HL-60 (cell line): ENCODE measurements at regions not wholly inside any gene's neighbourhood (a gene's known extent, or its start where the extent isn't known, plus 50 kb on each side); places are given as distances from the start of the nearest gene placed in this dataset.

ENCODE experiments used
- POLR2AphosphoS5 ChIP-seq: IDR thresholded peaks from 2 replicates; pipeline ENCODE4 v1.6.1; 2012; ENCODE audit warnings: low read depth
- SPI1 ChIP-seq: IDR thresholded peaks from 2 replicates; pipeline ENCODE4 v1.6.1; 2012; ENCODE audit warnings: low read depth, mild to moderate bottlenecking, borderline replicate concordance
- TF ChIP-seq, protein P1 (sequence below): IDR thresholded peaks from one replicate; pipeline ENCODE4 v1.5.1; 2011; ENCODE audit warnings: low read length, control low read depth, inconsistent platforms; ENCODE audit not compliant: insufficient read depth

DNA sequence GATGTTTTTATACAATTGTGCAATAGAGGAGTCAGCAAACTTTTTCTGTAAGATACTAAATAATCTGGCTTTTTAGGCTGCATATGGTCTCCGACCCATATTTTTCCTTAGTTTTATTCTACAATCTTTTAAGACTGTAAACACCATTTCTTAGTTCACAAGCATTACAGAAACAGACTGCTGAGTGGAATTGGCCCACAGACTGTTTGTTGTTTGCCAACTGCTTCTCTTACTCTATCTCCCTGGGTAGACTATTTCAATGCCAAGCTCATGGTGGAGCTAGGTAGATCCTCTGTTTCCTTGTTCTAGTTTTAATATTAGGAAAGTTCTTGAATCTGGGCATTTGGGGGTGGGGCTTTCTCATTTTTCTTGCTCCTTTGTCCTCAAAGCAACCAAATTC is 857.6 kb downstream of the TLE1 start:
- no peak for TF ChIP-seq SPI1
- TF ChIP-seq, protein P1, sequence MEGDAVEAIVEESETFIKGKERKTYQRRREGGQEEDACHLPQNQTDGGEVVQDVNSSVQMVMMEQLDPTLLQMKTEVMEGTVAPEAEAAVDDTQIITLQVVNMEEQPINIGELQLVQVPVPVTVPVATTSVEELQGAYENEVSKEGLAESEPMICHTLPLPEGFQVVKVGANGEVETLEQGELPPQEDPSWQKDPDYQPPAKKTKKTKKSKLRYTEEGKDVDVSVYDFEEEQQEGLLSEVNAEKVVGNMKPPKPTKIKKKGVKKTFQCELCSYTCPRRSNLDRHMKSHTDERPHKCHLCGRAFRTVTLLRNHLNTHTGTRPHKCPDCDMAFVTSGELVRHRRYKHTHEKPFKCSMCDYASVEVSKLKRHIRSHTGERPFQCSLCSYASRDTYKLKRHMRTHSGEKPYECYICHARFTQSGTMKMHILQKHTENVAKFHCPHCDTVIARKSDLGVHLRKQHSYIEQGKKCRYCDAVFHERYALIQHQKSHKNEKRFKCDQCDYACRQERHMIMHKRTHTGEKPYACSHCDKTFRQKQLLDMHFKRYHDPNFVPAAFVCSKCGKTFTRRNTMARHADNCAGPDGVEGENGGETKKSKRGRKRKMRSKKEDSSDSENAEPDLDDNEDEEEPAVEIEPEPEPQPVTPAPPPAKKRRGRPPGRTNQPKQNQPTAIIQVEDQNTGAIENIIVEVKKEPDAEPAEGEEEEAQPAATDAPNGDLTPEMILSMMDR, result no peak
- no peak for TF ChIP-seq POLR2AphosphoS5
